ENCODE measurements at regions not wholly inside any gene's neighbourhood (a gene's known extent, or its start where the extent isn't known, plus 50 kb on each side); places are given as distances from the start of the nearest gene placed in this dataset.
"Not testable (repeated sequence)": the region's sequence is repeated elsewhere in the genome, so short reads cannot be mapped to it uniquely, and the experiment has no call there.

- no peak for DNase-seq (ENCODE audit: low read depth)
- no peak overlapping the region for H3K4me3 ChIP-seq (ENCODE audit: low read length)
- no peak for TF ChIP-seq CTCF (conservative IDR thresholded peaks at IDR 0.05; ENCODE audit: low read depth, low read length)
Observed at GRCh38 chr3:118151164-118151563, 883.5 kb downstream of the IGSF11 start.

GRCh38 chr3:118162627-118163588 is 871.7 kb downstream of the IGSF11 start:
- not testable (repeated sequence) for DNase-seq (ENCODE audit: low read depth); H3K4me3 ChIP-seq (ENCODE audit: low read length)

GRCh38 chr3:118165413-118165812 is 869.2 kb downstream of the IGSF11 start:
- no peak overlapping the region for H3K4me3 ChIP-seq (ENCODE audit: low read length)
- DNase-seq (ENCODE audit: low read depth): no peak
- TF ChIP-seq CTCF (conservative IDR thresholded peaks at IDR 0.05; ENCODE audit: low read depth, low read length): no peak

GRCh38 chr3:118167571-118167970 is 867.1 kb downstream of the IGSF11 start:
- H3K4me3 ChIP-seq (ENCODE audit: low read length): no peak overlapping the region
- no peak for TF ChIP-seq CTCF (conservative IDR thresholded peaks at IDR 0.05; ENCODE audit: low read depth, low read length)
- no peak for DNase-seq (ENCODE audit: low read depth)

- no peak for DNase-seq (ENCODE audit: low read depth)
- no peak overlapping the region for H3K4me3 ChIP-seq (ENCODE audit: low read length)
- no peak for TF ChIP-seq CTCF (conservative IDR thresholded peaks at IDR 0.05; ENCODE audit: low read depth, low read length)
Observed at GRCh38 chr3:118168175-118168574, 866.5 kb downstream of the IGSF11 start.

- no peak for DNase-seq (ENCODE audit: low read depth)
- H3K4me3 ChIP-seq (ENCODE audit: low read length): no peak overlapping the region
- TF ChIP-seq CTCF (conservative IDR thresholded peaks at IDR 0.05; ENCODE audit: low read depth, low read length): no peak
Observed at GRCh38 chr3:118171236-118171852, 863.3 kb downstream of the IGSF11 start.

- no peak for TF ChIP-seq CTCF (conservative IDR thresholded peaks at IDR 0.05; ENCODE audit: low read depth, low read length)
- no peak overlapping the region for H3K4me3 ChIP-seq (ENCODE audit: low read length)
- DNase-seq (ENCODE audit: low read depth): no peak
Observed at GRCh38 chr3:118180853-118181252, 853.8 kb downstream of the IGSF11 start.
